SW 1271 (cell line): ENCODE measurements at regions not wholly inside any gene's neighbourhood (a gene's known extent, or its start where the extent isn't known, plus 50 kb on each side); places are given as distances from the start of the nearest gene placed in this dataset.
"Not testable (repeated sequence)": the region's sequence is repeated elsewhere in the genome, so short reads cannot be mapped to it uniquely, and the experiment has no call there.

Source experiments
- DNase-seq, 2 experiments: peaks; one replicate each; lab custom pipeline; 2025; lab: John Stamatoyannopoulos, UW

DNA sequence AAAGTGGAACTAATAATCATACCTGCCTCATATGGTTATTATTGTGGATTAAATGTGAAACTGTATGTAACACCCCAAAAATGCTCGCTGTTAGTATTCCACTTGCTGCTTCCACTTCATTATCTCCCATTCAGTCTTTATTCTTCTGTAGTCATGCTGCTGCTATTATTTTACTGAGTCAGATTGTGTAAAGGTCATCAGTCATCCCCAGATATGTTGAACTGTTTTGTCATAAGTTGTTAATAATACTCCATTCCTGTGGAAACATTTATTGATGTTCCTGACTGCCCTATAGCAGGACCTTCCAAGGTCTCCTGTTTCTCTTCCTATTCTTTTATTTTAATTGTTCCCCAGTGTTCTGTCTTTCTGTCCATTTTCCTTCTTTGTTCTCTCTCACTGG, 1148.3 kb downstream of the EPHA7 start:
- no peak for DNase-seq

DNA sequence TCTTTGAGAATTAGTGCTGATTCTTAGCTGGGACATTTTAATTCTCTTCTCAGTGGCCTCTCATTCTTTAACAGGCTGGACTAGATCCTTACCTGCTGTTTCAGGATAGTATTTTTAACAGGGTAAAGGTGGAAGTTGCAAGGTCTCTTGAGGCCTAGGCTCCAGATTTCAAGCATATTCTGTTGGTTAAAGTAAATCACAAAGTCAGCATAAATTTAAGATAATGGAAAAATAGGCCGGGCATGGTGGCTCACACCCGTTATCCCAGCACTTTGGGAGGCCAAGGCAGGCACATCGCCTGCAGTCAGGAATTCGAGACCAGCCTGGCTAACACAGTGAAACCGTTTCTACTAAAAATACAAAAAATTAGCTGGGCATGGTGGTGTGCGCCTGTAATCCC, 1149.0 kb downstream of the EPHA7 start:
- DNase-seq, result no peak

DNA sequence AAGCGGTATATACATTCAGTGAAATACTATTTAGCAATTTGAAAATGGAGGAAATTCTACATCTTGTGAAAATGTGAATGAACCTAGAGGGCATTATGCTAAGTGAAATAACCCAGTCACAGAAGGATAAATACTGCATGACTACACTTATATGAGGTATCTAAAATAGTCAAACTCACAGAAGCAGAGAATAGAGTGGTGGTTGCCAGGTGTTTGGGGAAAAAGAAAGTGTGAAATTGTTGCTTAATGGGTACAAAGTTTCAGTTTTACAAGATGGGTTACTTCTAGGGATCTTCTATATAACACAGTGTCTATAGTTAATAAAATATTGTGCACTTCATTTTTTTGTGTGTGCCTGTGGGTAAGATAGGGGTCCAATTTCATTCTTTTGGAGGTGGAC, 1152.0 kb downstream of the EPHA7 start:
- no peak for DNase-seq

DNA sequence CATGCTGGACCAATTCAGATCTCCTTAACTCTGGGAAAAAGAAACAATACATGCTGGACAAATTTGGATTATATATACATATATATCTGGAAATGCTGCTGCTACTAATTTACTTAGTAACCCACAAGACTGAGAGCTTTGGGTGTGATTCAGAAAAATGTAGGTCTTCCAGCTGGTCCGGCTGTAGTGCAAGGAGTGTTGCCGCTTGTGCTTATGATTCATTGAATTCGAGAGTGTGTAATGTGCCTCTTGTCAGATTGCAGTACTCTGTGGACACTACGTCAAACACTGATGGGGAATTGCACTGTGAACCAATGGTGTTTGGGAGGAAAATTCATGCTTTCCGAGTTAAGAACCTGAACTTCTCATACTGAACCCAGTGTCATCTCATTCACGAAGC, 1155.5 kb downstream of the EPHA7 start:
- no peak for DNase-seq

DNA sequence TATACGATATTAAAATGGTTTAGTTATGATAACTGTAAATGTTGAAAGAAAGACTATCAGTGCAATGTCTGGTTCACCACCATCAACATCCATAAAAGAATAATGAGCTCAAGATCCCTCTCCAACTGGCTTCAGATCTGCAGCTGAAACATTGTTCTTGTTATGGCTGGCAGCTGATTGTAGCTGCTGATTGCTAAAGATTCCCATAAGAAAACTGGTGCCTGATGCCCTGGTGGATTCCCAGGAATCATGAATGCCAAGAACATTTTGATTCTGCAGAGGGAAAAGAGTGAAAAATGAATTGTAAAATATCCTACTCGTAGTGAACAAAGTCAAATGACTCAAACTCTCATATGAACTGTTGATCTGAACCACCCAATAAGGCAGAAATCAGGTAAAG, 1160.2 kb downstream of the EPHA7 start:
- no peak for DNase-seq

GRCh38 chr6:92243315-92243714, 1176.0 kb downstream of the EPHA7 start:
- DNase-seq, result no peak

DNA sequence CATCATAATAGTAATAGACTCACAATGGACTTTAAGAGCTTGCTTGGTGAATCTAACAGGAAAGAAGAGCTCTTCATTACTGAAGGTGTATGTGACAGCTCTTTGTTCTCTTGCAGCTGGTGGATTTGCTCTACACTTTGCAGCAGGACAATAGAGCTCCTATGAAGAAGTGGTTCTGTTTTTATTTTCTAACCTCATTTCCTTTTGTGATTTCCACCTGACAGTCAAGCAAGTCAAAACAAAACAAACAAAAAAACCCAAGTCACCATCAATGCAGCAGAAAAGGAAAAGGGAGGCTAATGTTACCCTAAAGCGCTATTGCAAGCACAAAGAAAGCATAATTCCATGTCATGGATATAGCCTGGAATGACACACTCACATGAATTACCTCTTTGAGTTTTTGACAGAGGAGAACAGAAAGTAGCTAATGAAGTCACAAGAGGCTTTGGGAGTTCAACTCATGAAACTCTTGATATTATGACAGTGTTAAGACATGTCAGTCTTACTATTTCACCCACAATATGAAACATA, 1188.1 kb downstream of the EPHA7 start:
- no peak for DNase-seq

DNA sequence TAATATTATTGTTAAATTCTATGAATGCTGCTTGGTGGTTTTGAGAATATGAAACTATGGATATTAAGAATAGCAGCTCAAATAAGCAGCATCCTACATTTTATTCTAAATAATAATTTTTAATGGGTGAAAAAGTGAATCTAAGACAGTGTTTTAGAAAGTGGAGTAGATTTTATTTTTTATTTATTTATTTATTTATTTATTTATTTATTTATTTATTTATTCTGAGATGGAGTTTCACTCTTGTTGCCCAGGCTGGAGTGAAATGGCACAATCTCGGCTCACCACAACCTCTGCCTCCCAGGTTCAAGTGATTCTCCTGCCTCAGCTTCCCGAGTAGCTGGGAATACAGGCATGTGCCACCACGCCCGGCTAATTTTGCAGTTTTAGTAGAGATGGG, 1199.4 kb downstream of the EPHA7 start:
- not testable (repeated sequence) for DNase-seq

- no peak for DNase-seq
Observed at GRCh38 chr6:92216717-92217116, 1202.6 kb downstream of the EPHA7 start.

DNA sequence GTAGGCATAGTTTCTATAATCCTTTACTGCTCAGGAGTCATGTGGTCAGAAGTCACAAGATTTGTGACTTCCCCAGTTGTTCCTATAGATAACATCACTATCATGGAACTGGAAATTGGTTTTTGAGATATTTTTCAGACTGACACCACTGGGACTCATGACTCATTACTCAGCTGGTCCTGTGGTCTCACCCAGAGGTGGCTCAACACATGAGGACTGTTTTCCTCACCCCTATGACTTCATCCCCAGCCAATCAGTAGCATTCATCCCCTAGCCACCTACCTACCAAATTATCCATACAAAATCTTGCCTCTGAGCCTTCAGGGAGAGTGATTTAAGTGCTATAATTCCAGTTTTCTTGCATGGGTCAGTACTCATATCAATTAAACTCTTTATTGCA, 1217.7 kb downstream of the EPHA7 start:
- DNase-seq, result no peak

GRCh38 chr6:92196325-92196724, 1223.0 kb downstream of the EPHA7 start:
- DNase-seq, result no peak

- DNase-seq, result no peak
Observed at GRCh38 chr6:92195796-92196195, 1223.6 kb downstream of the EPHA7 start.

DNA sequence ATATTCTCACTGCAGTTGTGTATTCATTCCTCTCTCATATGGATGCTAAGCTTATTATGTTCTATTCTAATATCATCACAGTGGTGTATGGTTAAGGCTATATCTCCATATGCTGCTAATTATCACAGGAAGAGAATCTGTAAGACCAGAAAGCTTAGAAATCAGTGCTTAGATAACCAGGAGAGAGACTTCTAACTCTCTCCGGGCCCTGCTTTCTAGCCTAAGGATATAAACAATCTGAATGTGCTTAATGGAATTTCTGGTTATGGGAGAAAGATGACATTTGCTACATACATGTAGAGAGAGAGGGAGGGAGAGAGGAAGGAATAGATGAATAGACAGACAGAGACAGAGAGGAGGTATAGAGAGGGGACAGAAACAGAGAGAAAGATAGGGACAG, 1231.3 kb downstream of the EPHA7 start:
- DNase-seq, result no peak

- DNase-seq, result no peak
Observed at GRCh38 chr6:92184933-92185332, 1234.4 kb downstream of the EPHA7 start.

GRCh38 chr6:92181347-92181746, 1238.0 kb downstream of the EPHA7 start:
- DNase-seq, result no peak

- DNase-seq, result no peak
Observed at GRCh38 chr6:92180090-92180489, 1239.3 kb downstream of the EPHA7 start.

GRCh38 chr6:92176666-92177065, 1242.7 kb downstream of the EPHA7 start:
- no peak for DNase-seq

DNA sequence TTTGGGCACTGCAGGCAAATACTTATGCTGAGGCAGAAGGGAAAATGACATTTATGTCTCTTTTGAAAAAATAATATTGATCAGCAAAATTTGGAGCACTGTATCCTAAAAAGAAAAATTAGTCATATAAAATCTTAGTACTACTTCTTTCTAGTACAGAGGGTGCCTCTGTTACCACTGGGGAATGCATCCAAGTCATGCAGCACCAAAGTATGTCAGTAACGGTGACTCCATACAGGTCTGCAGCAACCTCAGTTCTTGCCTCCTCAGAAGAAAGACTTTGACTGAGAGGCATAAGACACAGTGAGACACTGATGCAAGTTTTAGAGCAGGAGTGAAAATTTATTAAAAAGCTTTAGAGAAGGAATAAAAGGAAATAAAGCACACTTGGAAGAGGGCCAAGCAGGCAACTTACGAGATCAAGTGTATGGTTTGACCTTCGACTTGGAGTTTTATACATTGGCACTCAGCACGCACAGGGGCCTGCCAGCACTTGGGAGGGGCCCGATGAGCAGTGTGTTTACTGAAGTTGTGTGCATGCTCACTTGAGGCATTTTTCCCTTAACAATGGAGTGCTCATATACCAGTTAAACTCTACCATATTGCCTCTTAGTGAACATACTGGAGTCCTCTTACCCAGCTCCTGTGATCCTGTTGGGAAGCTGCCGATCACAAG, 1244.8 kb downstream of the EPHA7 start:
- no peak for DNase-seq

DNA sequence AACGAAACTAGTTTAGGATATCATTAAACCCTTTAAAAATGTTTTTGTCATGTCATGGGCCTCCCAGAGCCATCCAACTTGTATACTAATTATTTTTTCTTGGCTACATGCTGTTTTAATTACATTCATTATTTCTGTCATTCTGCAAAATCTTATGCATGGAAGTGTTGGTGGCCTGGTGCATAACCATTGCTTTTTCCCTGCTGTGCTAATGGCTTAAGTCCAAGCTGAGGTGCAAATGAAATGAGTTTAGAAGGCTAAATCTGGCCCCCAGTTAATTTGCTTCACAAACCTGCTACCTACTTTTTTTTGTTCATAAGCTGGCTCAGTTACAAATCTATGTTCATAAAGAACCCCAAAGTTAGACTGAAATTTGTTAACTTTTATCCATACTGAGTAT, 1249.9 kb downstream of the EPHA7 start:
- no peak for DNase-seq

DNA sequence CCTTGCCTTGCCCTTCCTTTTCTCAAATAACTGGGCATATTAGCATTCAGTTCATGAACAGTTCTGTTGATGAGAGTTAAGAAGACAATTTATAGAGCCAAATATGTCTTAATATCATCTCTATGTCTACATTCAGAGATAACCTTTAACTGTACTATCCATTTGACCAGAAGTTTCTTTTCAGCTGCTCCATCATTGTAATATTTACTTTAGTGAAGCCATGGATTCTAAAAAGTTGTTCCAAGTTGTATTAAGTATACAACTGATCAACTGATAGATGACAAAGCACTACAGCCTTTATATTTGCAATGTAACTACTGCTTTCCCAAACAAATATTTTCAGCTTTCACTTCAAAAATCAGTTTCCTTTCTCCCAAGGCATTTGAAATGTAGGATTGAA, 1252.7 kb downstream of the EPHA7 start:
- no peak for DNase-seq

- DNase-seq, result no peak
Observed at GRCh38 chr6:92161953-92162352, 1257.4 kb downstream of the EPHA7 start.

GRCh38 chr6:92160226-92160625, 1259.1 kb downstream of the EPHA7 start:
- no peak for DNase-seq

DNA sequence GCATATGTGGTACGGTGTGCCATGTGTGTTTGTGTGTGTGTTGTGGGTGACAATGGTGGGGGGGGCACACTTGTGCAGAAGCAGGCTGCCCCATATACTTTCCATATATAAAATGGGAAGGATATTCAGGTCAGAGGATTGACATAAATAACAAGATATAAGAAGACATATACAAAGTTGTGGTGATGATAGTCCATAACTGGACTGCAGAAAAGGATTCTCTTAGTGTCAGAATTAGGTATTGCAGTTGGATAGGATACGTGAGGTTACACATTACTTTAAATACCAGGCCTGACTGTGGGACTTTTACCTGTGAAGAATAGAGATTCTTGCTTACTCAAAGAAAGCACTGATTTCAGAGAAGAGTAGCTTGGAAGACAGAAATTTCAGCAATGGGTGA, 1260.3 kb downstream of the EPHA7 start:
- no peak for DNase-seq

DNA sequence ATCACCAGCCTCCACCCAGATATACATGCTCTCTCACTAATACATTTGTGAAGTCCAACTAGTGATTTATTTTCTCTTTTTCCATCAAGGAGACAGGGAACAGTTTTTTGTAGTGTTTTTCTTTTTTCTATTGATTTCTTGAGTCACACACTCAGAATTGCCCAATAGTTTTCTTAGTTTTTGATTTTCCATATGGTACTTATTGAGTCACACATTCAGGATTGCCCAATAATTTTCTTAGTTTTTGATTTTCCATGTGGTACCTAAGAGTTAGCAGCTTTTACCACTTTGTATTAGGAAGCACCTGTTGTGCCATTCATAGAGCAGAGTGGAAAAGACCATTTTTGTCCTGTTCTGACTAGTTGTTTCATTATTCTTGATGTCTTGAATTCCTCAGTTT, 1268.8 kb downstream of the EPHA7 start:
- DNase-seq, result no peak
